ENCODE measurements at regions not wholly inside any gene's neighbourhood (a gene's known extent, or its start where the extent isn't known, plus 50 kb on each side); places are given as distances from the start of the nearest gene placed in this dataset.
"Not testable (repeated sequence)": the region's sequence is repeated elsewhere in the genome, so short reads cannot be mapped to it uniquely, and the experiment has no call there.

DNA sequence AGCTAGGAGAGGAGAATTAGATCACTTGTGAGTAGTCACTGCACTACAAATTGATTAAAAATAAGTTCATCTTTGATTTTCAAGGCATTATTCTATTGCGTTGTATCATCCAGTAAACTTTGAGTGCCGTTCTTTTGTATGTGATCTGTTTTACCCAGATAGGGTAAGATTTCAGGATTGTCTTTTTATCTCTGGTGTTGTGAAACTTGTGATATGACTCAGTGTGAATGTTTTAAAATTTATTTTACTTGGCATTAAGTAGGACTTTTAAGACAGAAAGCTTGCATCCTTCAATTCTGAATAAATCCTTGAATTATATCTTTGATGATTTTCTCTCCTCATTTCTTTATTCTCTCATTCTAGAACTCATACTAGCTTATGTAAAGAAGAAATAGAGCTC, 93.3 kb upstream of the ADAMTS5 start:
- Mint-ChIP-seq H3K27ac (no peak overlapping the region), H3K4me3 (no peak overlapping the region), H3K4me1 (no peaks in the 10 kb centered on the region), H3K36me3 (no peaks in the 10 kb centered on the region), H3K9me3 (peaks cover 16% of the 10 kb centered on the region)
- ATAC-seq (no peak), DNase-seq (ENCODE audit: low spot score in 2 of 2) (no peak)

DNA sequence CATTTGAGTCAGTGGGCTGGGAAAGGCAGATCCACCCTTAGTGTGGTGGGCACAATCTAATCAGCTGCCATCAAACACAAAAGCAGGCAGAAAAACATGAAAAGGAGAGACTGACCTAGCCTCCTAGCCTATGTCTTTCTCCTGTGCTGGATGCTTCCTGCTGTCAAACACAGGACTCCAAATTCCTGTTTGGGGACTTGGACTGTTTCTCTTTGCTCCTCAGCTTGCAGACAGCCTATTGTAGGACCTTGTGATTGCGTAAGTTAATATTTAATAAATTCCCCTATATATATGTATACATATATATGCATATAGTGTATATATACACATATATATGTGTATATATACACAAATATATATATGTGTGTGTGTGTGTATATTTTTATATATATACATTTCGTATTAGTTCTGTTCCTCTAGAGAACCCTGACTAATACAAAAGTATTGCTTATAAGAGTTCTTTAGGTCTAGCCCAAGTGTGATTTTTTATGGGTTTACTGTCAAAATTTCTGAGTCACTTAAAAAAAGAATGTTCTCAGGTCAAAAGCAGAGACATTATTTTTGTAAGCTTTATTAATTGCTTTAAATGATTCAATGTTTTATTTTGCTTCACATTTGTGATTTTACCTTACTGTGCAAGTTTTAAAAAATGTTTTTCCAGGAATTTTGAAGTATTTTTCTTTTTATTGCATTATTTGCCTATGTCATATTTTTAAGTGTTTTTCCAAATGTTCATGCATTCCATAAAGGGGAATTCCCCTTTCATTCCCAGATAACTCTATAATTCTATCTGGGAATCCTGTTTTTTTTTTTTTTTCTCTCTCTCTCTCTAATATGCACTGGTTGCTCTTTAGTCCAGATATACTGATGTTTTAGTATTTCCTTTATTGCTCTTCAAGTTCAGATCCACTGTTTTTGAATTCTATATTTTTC, 92.1 kb upstream of the ADAMTS5 start:
- no peak for DNase-seq (ENCODE audit: low spot score in 2 of 2)
- Mint-ChIP-seq H3K4me1 (no peaks in the 10 kb centered on the region), H3K27ac (no peak overlapping the region)

GRCh38 chr21:27057997-27058396, 91.1 kb upstream of the ADAMTS5 start:
- DNase-seq (ENCODE audit: low spot score in 2 of 2) (no peak), ATAC-seq (no peak)
- Mint-ChIP-seq H3K27ac (no peak overlapping the region), H3K4me3 (no peak overlapping the region), H3K4me1 (no peaks in the 10 kb centered on the region), H3K36me3 (no peaks in the 10 kb centered on the region), H3K9me3 (peaks cover 8% of the 10 kb centered on the region)

More for the DNA sequence above, 92.1 kb upstream of the ADAMTS5 start:
- no peak for ATAC-seq
- Mint-ChIP-seq H3K36me3 (no peaks in the 10 kb centered on the region), H3K9me3 (peaks cover 11% of the 10 kb centered on the region), H3K4me3 (no peak overlapping the region)

DNA sequence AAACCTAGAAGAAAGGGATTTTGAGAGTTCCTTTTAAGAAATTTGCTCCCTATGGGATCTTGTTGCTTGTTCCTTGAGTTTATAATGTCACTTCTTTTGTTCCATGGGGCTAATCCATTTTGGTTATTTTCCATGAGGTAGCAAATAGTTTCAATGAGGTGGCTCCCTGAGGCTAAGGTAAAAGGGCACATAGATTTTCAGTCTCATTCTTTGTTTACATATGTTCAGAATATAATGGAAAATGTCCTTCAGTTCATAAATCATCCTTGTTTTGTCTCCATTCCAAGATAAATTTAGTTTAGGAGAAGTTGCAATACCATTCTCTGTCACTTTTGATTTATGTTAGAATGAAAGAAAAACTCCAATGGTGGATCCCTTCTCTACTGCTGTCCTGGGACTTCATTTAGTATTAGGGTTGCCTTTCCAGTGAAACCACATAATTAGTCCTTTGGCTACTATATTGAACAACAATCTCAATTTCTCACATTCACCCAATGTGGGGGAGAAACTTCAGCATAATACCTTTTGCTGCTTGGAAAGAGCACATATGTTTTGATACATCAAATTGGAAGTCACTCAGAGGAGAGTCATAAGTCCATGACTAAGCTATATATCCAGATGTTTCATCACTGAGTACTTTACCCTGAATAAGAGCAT, 80.9 kb upstream of the ADAMTS5 start:
- H3K36me3 Mint-ChIP-seq, result no peaks in the 10 kb centered on the region
- DNase-seq (ENCODE audit: low spot score in 2 of 2), result no peak
- no peaks in the 10 kb centered on the region for H3K4me1 Mint-ChIP-seq
- no peak for ATAC-seq
- H3K27ac Mint-ChIP-seq, result no peak overlapping the region
- H3K9me3 Mint-ChIP-seq, result peaks cover 11% of the 10 kb centered on the region
- H3K4me3 Mint-ChIP-seq, result no peak overlapping the region

DNA sequence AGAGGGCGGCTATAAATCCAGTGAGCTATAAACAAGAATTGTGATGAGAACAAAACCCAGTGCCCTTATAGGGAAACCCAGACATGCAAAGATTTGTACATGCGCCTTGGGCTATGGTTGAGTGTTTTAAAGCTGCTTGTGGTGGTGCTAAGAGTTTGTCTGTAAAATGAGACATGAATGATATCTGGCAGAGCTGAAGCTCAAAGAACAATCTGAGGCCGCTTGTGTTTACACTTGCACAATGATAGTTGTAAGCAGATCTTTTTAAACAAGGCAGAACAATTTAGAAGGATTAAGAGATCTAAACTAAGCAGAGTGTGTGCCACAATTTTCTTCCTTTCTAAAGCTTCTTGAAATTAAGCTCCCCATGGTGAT, 80.4 kb upstream of the ADAMTS5 start:
- ATAC-seq (no peak), DNase-seq (ENCODE audit: low spot score in 2 of 2) (no peak)
- Mint-ChIP-seq H3K4me1 (no peaks in the 10 kb centered on the region), H3K36me3 (no peaks in the 10 kb centered on the region), H3K27ac (no peak overlapping the region), H3K4me3 (no peak overlapping the region), H3K9me3 (peaks cover 11% of the 10 kb centered on the region)

GRCh38 chr21:27045281-27045985, 78.5 kb upstream of the ADAMTS5 start:
- H3K4me1 Mint-ChIP-seq, result no peaks in the 10 kb centered on the region
- DNase-seq (ENCODE audit: low spot score in 2 of 2) (no peak), ATAC-seq (no peak)
- H3K27ac Mint-ChIP-seq, result no peak overlapping the region
- H3K9me3 Mint-ChIP-seq, result peaks cover 11% of the 10 kb centered on the region
- no peaks in the 10 kb centered on the region for H3K36me3 Mint-ChIP-seq
- no peak overlapping the region for H3K4me3 Mint-ChIP-seq

DNA sequence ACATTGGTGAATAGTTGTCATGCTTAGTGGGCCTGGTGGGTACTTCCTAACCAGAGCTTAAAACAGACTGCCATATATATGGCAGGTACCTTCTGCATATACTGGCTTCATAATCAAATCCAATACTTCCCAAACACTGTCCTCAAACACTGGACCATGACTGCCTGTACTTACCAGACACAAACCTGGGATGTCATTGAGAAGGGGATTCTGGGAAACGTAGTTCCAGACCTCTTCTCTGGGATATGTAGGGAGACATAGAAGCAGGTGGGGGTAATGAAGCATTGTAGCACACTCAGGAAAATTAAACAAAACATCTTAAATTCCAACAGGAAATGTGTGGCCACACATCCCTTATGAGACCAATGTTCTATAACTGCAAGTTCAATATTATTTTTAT, 76.5 kb upstream of the ADAMTS5 start:
- Mint-ChIP-seq H3K9me3 (peaks cover 6% of the 10 kb centered on the region), H3K4me3 (no peak overlapping the region), H3K36me3 (no peaks in the 10 kb centered on the region), H3K4me1 (no peaks in the 10 kb centered on the region), H3K27ac (no peak overlapping the region)
- ATAC-seq (no peak), DNase-seq (ENCODE audit: low spot score in 2 of 2) (no peak)

- no peak overlapping the region for H3K4me3 Mint-ChIP-seq
- H3K36me3 Mint-ChIP-seq, result no peaks in the 10 kb centered on the region
- ATAC-seq, result no peak
These were observed 74.0 kb upstream of the ADAMTS5 start for GRCh38 chr21:27040738-27041469.

GRCh38 chr21:27036736-27037301, 69.9 kb upstream of the ADAMTS5 start:
- H3K36me3 Mint-ChIP-seq, result no peaks in the 10 kb centered on the region
- DNase-seq (ENCODE audit: low spot score in 2 of 2), result no peak
- peaks cover 15% of the 10 kb centered on the region for H3K9me3 Mint-ChIP-seq
- H3K4me3 Mint-ChIP-seq, result no peak overlapping the region
- no peaks in the 10 kb centered on the region for H3K4me1 Mint-ChIP-seq
- no peak overlapping the region for H3K27ac Mint-ChIP-seq
- no peak for ATAC-seq

More at GRCh38 chr21:27040738-27041469, 74.0 kb upstream of the ADAMTS5 start:
- Mint-ChIP-seq H3K9me3 (peaks cover 9% of the 10 kb centered on the region), H3K4me1 (no peaks in the 10 kb centered on the region), H3K27ac (no peak overlapping the region)
- no peak for DNase-seq (ENCODE audit: low spot score in 2 of 2)

DNA sequence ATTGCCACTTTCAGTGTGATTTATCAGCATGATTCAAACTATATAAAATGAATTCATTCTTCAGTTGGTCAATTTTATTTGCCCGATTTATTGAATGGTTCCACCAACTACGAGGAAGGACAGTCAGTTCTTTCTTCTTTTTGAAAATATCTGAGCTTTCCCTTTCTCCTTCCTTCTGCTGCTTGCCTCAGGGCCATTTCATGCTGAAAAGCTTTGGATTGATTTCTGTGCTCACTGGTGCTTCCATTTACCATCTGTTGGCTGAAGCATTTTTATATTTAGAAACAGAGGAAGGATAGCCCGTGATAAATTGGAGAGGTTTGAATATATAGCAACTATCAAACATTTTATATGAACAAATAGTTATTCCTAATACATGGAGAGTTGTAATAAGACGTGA, 68.9 kb upstream of the ADAMTS5 start:
- DNase-seq (ENCODE audit: low spot score in 2 of 2) (no peak), ATAC-seq (no peak)
- Mint-ChIP-seq H3K9me3 (peaks cover 15% of the 10 kb centered on the region), H3K36me3 (no peaks in the 10 kb centered on the region), H3K4me1 (no peaks in the 10 kb centered on the region), H3K4me3 (no peak overlapping the region), H3K27ac (no peak overlapping the region)

- ATAC-seq (no peak), DNase-seq (ENCODE audit: low spot score in 2 of 2) (no peak)
- H3K4me1 Mint-ChIP-seq, result no peaks in the 10 kb centered on the region
- no peak overlapping the region for H3K4me3 Mint-ChIP-seq
- H3K27ac Mint-ChIP-seq, result no peak overlapping the region
- H3K36me3 Mint-ChIP-seq, result no peaks in the 10 kb centered on the region
- peaks cover 15% of the 10 kb centered on the region for H3K9me3 Mint-ChIP-seq
These were observed 67.9 kb upstream of the ADAMTS5 start for GRCh38 chr21:27034796-27035195.

GRCh38 chr21:27033471-27033870, 66.6 kb upstream of the ADAMTS5 start:
- Mint-ChIP-seq H3K4me1 (no peaks in the 10 kb centered on the region), H3K27ac (no peak overlapping the region), H3K9me3 (peaks cover 12% of the 10 kb centered on the region), H3K36me3 (no peaks in the 10 kb centered on the region), H3K4me3 (no peak overlapping the region)
- ATAC-seq (no peak), DNase-seq (ENCODE audit: low spot score in 2 of 2) (no peak)

DNA sequence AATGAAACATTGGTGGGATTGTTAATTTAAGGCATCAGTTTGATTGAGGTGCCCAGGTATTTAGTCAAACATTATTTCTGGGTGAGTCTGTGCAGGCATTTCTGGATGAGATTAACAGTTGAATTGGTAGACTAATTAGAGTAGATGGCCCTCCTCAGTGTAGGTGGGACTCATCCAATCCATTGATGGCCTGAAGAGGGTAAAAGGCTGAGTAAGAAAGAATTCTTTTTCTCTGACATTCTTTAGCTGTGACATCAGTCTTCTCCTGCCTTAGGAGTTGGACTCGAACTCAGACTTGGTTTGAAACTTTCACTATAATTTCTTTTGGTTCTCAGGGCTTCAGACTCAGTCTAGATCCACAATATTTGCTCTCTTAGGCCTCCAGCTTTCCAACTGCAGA, 59.6 kb upstream of the ADAMTS5 start:
- Mint-ChIP-seq H3K4me3 (no peak overlapping the region), H3K27ac (no peak overlapping the region), H3K9me3 (no peaks in the 10 kb centered on the region), H3K4me1 (no peaks in the 10 kb centered on the region), H3K36me3 (no peaks in the 10 kb centered on the region)
- DNase-seq (ENCODE audit: low spot score in 2 of 2) (no peak), ATAC-seq (no peak)

DNA sequence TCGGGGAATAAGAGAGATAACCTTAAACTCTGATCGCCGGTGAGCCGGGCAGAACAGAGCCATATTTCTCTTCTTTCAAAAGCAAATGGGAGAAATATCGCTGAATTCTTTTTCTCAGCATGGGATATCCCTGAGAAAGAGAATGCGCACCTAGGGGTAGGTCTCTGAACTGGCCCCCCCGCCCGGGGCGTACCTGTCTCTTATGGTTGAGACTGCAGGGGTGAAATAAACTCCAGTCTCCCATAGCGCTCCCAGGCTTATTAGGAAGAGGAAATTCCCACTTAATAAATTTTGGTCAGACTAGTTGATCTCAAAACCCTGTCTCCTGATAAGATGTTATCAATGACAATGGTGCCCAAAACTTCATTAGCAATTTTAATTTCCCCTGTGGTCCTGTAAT, 58.8 kb upstream of the ADAMTS5 start:
- not testable (repeated sequence) for H3K4me3 Mint-ChIP-seq; ATAC-seq; H3K27ac Mint-ChIP-seq; H3K9me3 Mint-ChIP-seq; H3K36me3 Mint-ChIP-seq; DNase-seq (ENCODE audit: low spot score in 2 of 2); H3K4me1 Mint-ChIP-seq

GRCh38 chr21:27024971-27025370, 58.1 kb upstream of the ADAMTS5 start:
- DNase-seq (ENCODE audit: low spot score in 2 of 2), result no peak
- Mint-ChIP-seq H3K9me3 (no peaks in the 10 kb centered on the region), H3K27ac (no peak overlapping the region), H3K4me3 (no peak overlapping the region), H3K4me1 (no peaks in the 10 kb centered on the region), H3K36me3 (no peaks in the 10 kb centered on the region)
- ATAC-seq, result no peak
